H1 (cell line): ENCODE measurements at regions not wholly inside any gene's neighbourhood (a gene's known extent, or its start where the extent isn't known, plus 50 kb on each side); places are given as distances from the start of the nearest gene placed in this dataset.

Source experiments
- CTCF ChIA-PET: fragments of 300-600 bp; sonication (Branson Sonifier 250); formaldehyde crosslinking; loops from one replicate; lab custom pipeline; 2021; ENCODE audit not compliant: partially characterized antibody; lab: Charles Lee
- POLR2A ChIA-PET: fragments of 300-600 bp; sonication (Branson Sonifier 250); formaldehyde crosslinking; loops from one replicate; lab custom pipeline; 2021; ENCODE audit warnings: inconsistent platforms; ENCODE audit not compliant: partially characterized antibody; lab: Charles Lee
- DNase-seq, 2 experiments: peaks; one replicate each; pipeline versions ENCODE4 v3.0.0 to v3.0.0-alpha.2; 2010 to 2022; ENCODE audit warnings: low spot score in 2 of 2, low read depth in 1 of 2, mixed read lengths in 1 of 2
- FAIRE-seq: peaks from 2 replicates; lab custom pipeline; 2011; peaks lifted over from hg19 to GRCh38; lab: Jason Lieb, UNC
- H2AFZ ChIP-seq: 2 replicates; pipeline ENCODE4 v1.8.1; 2012; ENCODE audit warnings: low read length, inconsistent platforms
- H2AK5ac ChIP-seq: 2 replicates; pipeline ENCODE4 v1.6.1; 2013; ENCODE audit warnings: low read depth, low read length
- H2BK120ac ChIP-seq: replicated peaks from 2 replicates; pipeline ENCODE3; 2013; ENCODE audit warnings: low read depth, low read length, inconsistent platforms
- H2BK12ac ChIP-seq: 2 replicates; pipeline ENCODE4 v1.6.1; 2013; ENCODE audit warnings: low read depth, low read length
- H2BK15ac ChIP-seq: 2 replicates; pipeline ENCODE4 v1.6.1; 2013; ENCODE audit warnings: low read length
- H2BK20ac ChIP-seq: 2 replicates; pipeline ENCODE4 v1.6.1; 2013; ENCODE audit warnings: low read length
- H2BK5ac ChIP-seq: 2 replicates; pipeline ENCODE4 v1.6.1; 2013; ENCODE audit warnings: low read depth, low read length
- H3K14ac ChIP-seq: 2 replicates; pipeline ENCODE4 v1.6.1; 2013; ENCODE audit warnings: inconsistent platforms; ENCODE audit not compliant: insufficient read length
- H3K18ac ChIP-seq: 2 replicates; pipeline ENCODE4 v1.6.1; 2013; ENCODE audit warnings: low read length; ENCODE audit errors: extremely low read depth
- H3K23ac ChIP-seq: 2 replicates; pipeline ENCODE4 v1.6.1; 2013; ENCODE audit warnings: inconsistent platforms; ENCODE audit not compliant: insufficient read length
- H3K23me2 ChIP-seq: 2 replicates; pipeline ENCODE4 v1.6.1; 2013; ENCODE audit warnings: low read depth, low read length
- H3K27ac ChIP-seq: 2 replicates; pipeline ENCODE4 v1.6.1; 2011; ENCODE audit warnings: low read depth, low read length, inconsistent platforms
- H3K27me3 ChIP-seq, 4 experiments: replicated peaks in 1 of 4; 1 replicate in 1 of 4; 2 replicates in 3 of 4; pipeline versions ENCODE4 v1.6.1 to v1.8.1; 2011 to 2013; ENCODE audit warnings: low read length in 3 of 4, mild to moderate bottlenecking in 3 of 4, inconsistent platforms in 2 of 4, mixed read lengths in 2 of 4, moderate library complexity in 1 of 4; ENCODE audit not compliant: control insufficient read depth in 3 of 4, insufficient read depth in 3 of 4; ENCODE audit errors: extremely low read depth in 1 of 4
- H3K36me3 ChIP-seq, 4 experiments: 2 replicates each; pipeline versions ENCODE4 v1.6.1 to v1.8.1; 2011 to 2013; ENCODE audit warnings: mild to moderate bottlenecking in 4 of 4, low read length in 3 of 4, moderate library complexity in 2 of 4, control low read depth in 1 of 4, inconsistent platforms in 1 of 4; ENCODE audit not compliant: insufficient read depth in 4 of 4, control insufficient read depth in 2 of 4
- H3K4ac ChIP-seq: replicated peaks from 2 replicates; pipeline ENCODE3; 2013; ENCODE audit warnings: low read length, low read depth, mixed read lengths, inconsistent platforms; ENCODE audit not compliant: insufficient read length
- H3K4me1 ChIP-seq, 4 experiments: replicated peaks in 1 of 4; 1 replicate in 1 of 4; 2 replicates in 3 of 4; pipeline versions ENCODE4 v1.6.1 to v1.8.1; 2011 to 2013; ENCODE audit warnings: low read length in 3 of 4, inconsistent platforms in 2 of 4, mixed read lengths in 1 of 4; ENCODE audit not compliant: insufficient read depth in 4 of 4, control insufficient read depth in 3 of 4
- H3K4me2 ChIP-seq, 2 experiments: 2 replicates each; pipeline versions ENCODE4 v1.6.1 to v1.8.1; 2011 to 2013; ENCODE audit warnings: low read depth in 2 of 2, low read length in 2 of 2, control low read depth in 1 of 2, inconsistent platforms in 1 of 2, mild to moderate bottlenecking in 1 of 2; ENCODE audit not compliant: insufficient read depth in 1 of 2
- H3K4me3 ChIP-seq, 4 experiments: fragments of 200-600, 300-600 bp in 1 of 4; sonication (generic), shearing (Covaris generic), sonication (Bioruptor Twin) in 1 of 4; 2 replicates each; pipeline versions ENCODE4 v1.5.1 to v1.8.1; 2011 to 2016; ENCODE audit warnings: low read length in 4 of 4, low read depth in 3 of 4, control low read depth in 2 of 4, inconsistent platforms in 2 of 4, mild to moderate bottlenecking in 2 of 4, mixed read lengths in 1 of 4, moderate library complexity in 1 of 4; ENCODE audit not compliant: insufficient read depth in 2 of 4; ENCODE audit errors: extremely low read depth in 1 of 4
- H3K56ac ChIP-seq: replicated peaks from 2 replicates; pipeline ENCODE3; 2013; ENCODE audit warnings: low read depth, mild to moderate bottlenecking, mixed read lengths, low read length, inconsistent platforms; ENCODE audit not compliant: insufficient read length
- H3K79me1 ChIP-seq: 2 replicates; pipeline ENCODE4 v1.6.1; 2013; ENCODE audit warnings: low read depth, low read length, control low read depth
- H3K79me2 ChIP-seq, 2 experiments: 2 replicates each; pipeline versions ENCODE4 v1.6.1 to v1.8.1; 2012 to 2013; ENCODE audit warnings: low read length in 2 of 2, mild to moderate bottlenecking in 2 of 2, inconsistent platforms in 1 of 2; ENCODE audit not compliant: insufficient read depth in 2 of 2, control insufficient read depth in 1 of 2
- H3K9ac ChIP-seq, 4 experiments: replicated peaks in 1 of 4; 1 replicate in 1 of 4; 2 replicates in 3 of 4; pipeline versions ENCODE4 v1.6.1 to v1.8.1; 2011 to 2013; ENCODE audit warnings: low read depth in 3 of 4, low read length in 3 of 4, control low read depth in 2 of 4, mild to moderate bottlenecking in 2 of 4, moderate library complexity in 2 of 4, inconsistent platforms in 1 of 4; ENCODE audit errors: extremely low read depth in 1 of 4
- H3K9me3 ChIP-seq, 2 experiments: 2 replicates each; pipeline versions ENCODE4 v1.6.1 to v1.8.1; 2012 to 2013; ENCODE audit warnings: mild to moderate bottlenecking in 2 of 2, moderate library complexity in 2 of 2, control low read depth in 1 of 2, inconsistent platforms in 1 of 2, low read depth in 1 of 2, low read length in 1 of 2, mixed read lengths in 1 of 2; ENCODE audit not compliant: insufficient read depth in 2 of 2
- H4K20me1 ChIP-seq, 2 experiments: replicated peaks in 1 of 2; 2 replicates each; pipeline versions ENCODE3 to v1.8.1; 2011 to 2013; ENCODE audit warnings: inconsistent platforms in 2 of 2, low read length in 2 of 2, mild to moderate bottlenecking in 1 of 2; ENCODE audit not compliant: insufficient read depth in 2 of 2, control insufficient read depth in 1 of 2
- H4K5ac ChIP-seq: 2 replicates; pipeline ENCODE4 v1.6.1; 2013; ENCODE audit warnings: low read length, low read depth, mixed read lengths, inconsistent platforms; ENCODE audit not compliant: insufficient read length
- H4K8ac ChIP-seq: 2 replicates; pipeline ENCODE4 v1.8.0; 2013; ENCODE audit warnings: mild to moderate bottlenecking, moderate library complexity, low read length, inconsistent platforms; ENCODE audit not compliant: insufficient read depth; ENCODE audit errors: extremely low read depth
- H4K91ac ChIP-seq: replicated peaks from 2 replicates; pipeline ENCODE3; 2013; ENCODE audit warnings: low read length, mixed read lengths, inconsistent platforms; ENCODE audit not compliant: insufficient read length
- CHD2 ChIP-seq: IDR thresholded peaks from 2 replicates; pipeline ENCODE4 v1.6.1; 2012; ENCODE audit warnings: low read length, improper control_type of control experiment
- GTF2F1 ChIP-seq: IDR thresholded peaks from 2 replicates; pipeline ENCODE4 v1.6.1; 2012; ENCODE audit warnings: low read depth, low read length, improper control_type of control experiment, borderline replicate concordance
- POLR2AphosphoS5 ChIP-seq: IDR thresholded peaks from 2 replicates; pipeline ENCODE4 v1.6.1; 2011; ENCODE audit warnings: low read depth, low read length
- RBBP5 ChIP-seq: IDR thresholded peaks from 2 replicates; pipeline ENCODE4 v1.7.1; 2012; ENCODE audit warnings: low read depth, mild to moderate bottlenecking, inconsistent platforms, low read length, moderate library complexity, borderline replicate concordance
- RFX5 ChIP-seq: IDR thresholded peaks from 2 replicates; pipeline ENCODE4 v1.6.1; 2011; ENCODE audit warnings: low read depth, low read length, improper control_type of control experiment, borderline replicate concordance
- SP2 ChIP-seq: IDR thresholded peaks from 2 replicates; pipeline ENCODE4 v1.6.1; 2012; ENCODE audit warnings: mild to moderate bottlenecking, low read length, inconsistent platforms
- SP4 ChIP-seq: IDR thresholded peaks from 2 replicates; pipeline ENCODE4 v1.6.1; 2012; ENCODE audit warnings: low read length, inconsistent platforms
- WGBS, 2 experiments: shearing (Covaris generic) in 1 of 2; methylation state at CpG; one replicate each; pipeline versions ENCODE4 v1.1.6 to v1.1.7; 2013 to 2015; ENCODE audit warnings: low lambda C conversion rate in 2 of 2, mixed read lengths in 2 of 2, inconsistent platforms in 1 of 2, low coverage in 1 of 2, missing lambda C conversion rate in 1 of 2; ENCODE audit not compliant: insufficient replicate concordance in 2 of 2, insufficient coverage in 1 of 2, insufficient read length in 1 of 2; ENCODE audit errors: extremely low coverage in 1 of 2, missing lambda C conversion rate in 1 of 2; 5-methylcytosine and 5-hydroxymethylcytosine counted together

DNA sequence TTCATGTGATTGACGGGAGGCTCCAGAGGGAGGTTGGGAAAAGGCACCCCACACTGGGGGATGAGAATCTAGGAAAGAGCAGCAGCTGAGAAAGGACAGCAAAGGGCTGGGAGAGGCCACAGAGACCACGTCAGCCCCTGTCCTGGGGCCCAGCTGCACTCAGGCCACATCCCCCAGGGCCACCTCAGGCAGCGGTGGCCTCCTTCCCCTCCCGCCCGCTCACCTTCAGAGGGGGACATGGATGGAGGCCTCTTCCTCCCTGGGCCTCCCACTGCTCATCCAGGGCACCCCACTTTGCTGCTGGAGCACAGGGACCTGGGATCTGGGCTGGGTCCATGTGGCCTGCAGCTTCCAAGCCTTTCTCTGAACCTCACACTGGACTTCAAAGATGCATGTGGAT lies 199.8 kb upstream of the HDAC4 start:
- Histone ChIP-seq H3K4ac (no peak overlapping the region), H3K4me2 (peak overlapping the region in 1 of 2 experiments; percentile 5; a peak in 1 of 4 replicates), H3K4me1 (peaks cover 8 to 20% (median 17%) of the 10 kb centered on the region in 4 experiments), H3K23ac (no peak overlapping the region), H4K20me1 (no peaks in the 10 kb centered on the region), H2BK12ac (no peak overlapping the region), H3K79me1 (no peaks in the 10 kb centered on the region)
- POLR2A ChIA-PET = interaction anchor here (0.6 kb wide), 1 partner anchor 795 kb away, joined by 3 read pairs; no protein-coding TSS in a partner anchor
- TF ChIP-seq GTF2F1 (no peak), RFX5 (no peak), SP4 (no peak), RBBP5 (no peak), SP2 (no peak), CHD2 (no peak), POLR2AphosphoS5 (no peak)
- TF ChIP-seq, all 59 proteins: peak for 0
- no peak for FAIRE-seq
- Histone ChIP-seq H3K18ac (no peak overlapping the region; the same call in 1 of the 2 replicates), H3K9ac (no peak overlapping the region), H2BK120ac (no peak overlapping the region), H3K56ac (peak overlapping the region; percentile 38), H3K9me3 (no peaks in the 10 kb centered on the region; a peak in 1 of 4 replicates), H2BK5ac (no peak overlapping the region), H3K36me3 (no peaks in the 10 kb centered on the region), H3K14ac (no peak overlapping the region), H3K4me3 (no peak overlapping the region), H3K23me2 (no peaks in the 10 kb centered on the region), H4K5ac (no peak overlapping the region), H2AFZ (no peak overlapping the region), H3K79me2 (no peaks in the 10 kb centered on the region), H4K91ac (no peak overlapping the region), H4K8ac (no peak overlapping the region; the same call in 1 of the 2 replicates), H3K27me3 (peaks cover 0 to 4% (median 0%) of the 10 kb centered on the region in 4 experiments; a peak in 4 of 7 replicates), H3K27ac (no peak overlapping the region), H2BK20ac (no peak overlapping the region), H2AK5ac (no peak overlapping the region), H2BK15ac (no peak overlapping the region)
- no peak for DNase-seq
- CTCF ChIA-PET = no interaction called here
- WGBS, 2 experiments = no CpG with 5 or more reads among the region's 5 CpGs
